ENCODE measurements at regions not wholly inside any gene's neighbourhood (a gene's known extent, or its start where the extent isn't known, plus 50 kb on each side); places are given as distances from the start of the nearest gene placed in this dataset.

- Histone ChIP-seq H3K14ac (replicated peaks; ENCODE audit: low read depth, low read length) (no peak overlapping the region), H3K9me3 (ENCODE audit: control insufficient read depth, insufficient read depth, low read length) (no peaks in the 10 kb centered on the region), H2AK5ac (ENCODE audit: low read depth, low read length) (no peak overlapping the region), H3K4me3 (ENCODE audit: insufficient read depth, low read depth, low read length) (no peak overlapping the region), H4K91ac (ENCODE audit: insufficient read depth, low read depth, low read length) (no peak overlapping the region), H2BK15ac (ENCODE audit: low read depth, low read length) (no peak overlapping the region), H2AK9ac (replicated peaks; ENCODE audit: low read depth, low read length, poor library complexity) (no peak overlapping the region), H2AFZ (replicated peaks; ENCODE audit: low read length, poor library complexity) (no peak overlapping the region), H3K27ac (ENCODE audit: insufficient read depth, low read length) (no peak overlapping the region), H3K9ac (ENCODE audit: low read depth, low read length) (no peak overlapping the region), H3K18ac (ENCODE audit: low read depth, low read length) (no peak overlapping the region; the same call in 1 of the 2 replicates), H3K36me3 (ENCODE audit: control insufficient read depth, insufficient read depth, low read length) (no peaks in the 10 kb centered on the region), H3K56ac (ENCODE audit: extremely low read depth, insufficient read depth, low read length) (no peak overlapping the region), H3K9me1 (ENCODE audit: insufficient read depth, low read length) (no peaks in the 10 kb centered on the region), H2BK120ac (ENCODE audit: low read depth, low read length) (no peak overlapping the region), H3K4me1 (ENCODE audit: control insufficient read depth, insufficient read depth, low read length) (peaks cover 2% of the 10 kb centered on the region; the same call in 1 of the 2 replicates), H3K4ac (ENCODE audit: low read depth, low read length) (no peak overlapping the region), H4K8ac (ENCODE audit: low read depth in 2 of 2, low read length in 2 of 2) (no peak overlapping the region), H4K20me1 (ENCODE audit: insufficient read depth, low read length) (no peaks in the 10 kb centered on the region), H3K23ac (ENCODE audit: low read depth, low read length) (no peak overlapping the region), H3K4me2 (ENCODE audit: low read depth, low read length) (no peak overlapping the region), H4K5ac (ENCODE audit: low read depth, low read length) (no peak overlapping the region), H2BK5ac (ENCODE audit: low read depth, low read length, poor library complexity, severe bottlenecking) (no peak overlapping the region), H3K79me1 (ENCODE audit: low read depth in 1 of 2, low read length in 2 of 2) (no peaks in the 10 kb centered on the region; a peak in 1 of 4 replicates), H2BK20ac (ENCODE audit: low read depth, low read length) (no peak overlapping the region), H3K27me3 (ENCODE audit: control insufficient read depth, insufficient read depth, low read length) (no peaks in the 10 kb centered on the region)
- BruUV-seq (replicated peaks) = no TSS peak
- WGBS, 2 experiments (ENCODE audit: extremely low coverage in 2 of 2, insufficient read length in 1 of 2) = 100% methylated on average over 1 of the region's 6 CpGs; no CpG with 5 or more reads in 1 of the 2 experiments
- POLR2A ChIA-PET (ENCODE audit: unreplicated experiment) = no interaction called here
- dilution Hi-C loops (cut with HindIII; ENCODE audit: low sequenced_read_pairs, unreplicated experiment) = no loop called here
- intact Hi-C loops (cut with micrococcal nuclease) = no loop called here
- ATAC-seq (ENCODE audit: low read depth) = no peak
- no peak for DNase-seq
- TF ChIP-seq CTCF (conservative IDR thresholded peaks at IDR 0.05; ENCODE audit: low read depth, low read length) = no peak
- no peak for TF ChIP-seq MAFK (IDR thresholded peaks at IDR 0.05; ENCODE audit: low read depth, low read length)
- TF ChIP-seq USF2 (IDR thresholded peaks at IDR 0.05; ENCODE audit: low read depth, low read length) = no peak
- TF ChIP-seq SMC3 (IDR thresholded peaks at IDR 0.05; ENCODE audit: low read depth, low read length) = no peak
- TF ChIP-seq RCOR1 (IDR thresholded peaks at IDR 0.05; ENCODE audit: insufficient replicate concordance, low read length) = no peak
- TF ChIP-seq MAZ (IDR thresholded peaks at IDR 0.05; ENCODE audit: borderline replicate concordance, low read depth, low read length) = no peak
- TF ChIP-seq FOS (IDR thresholded peaks at IDR 0.05; ENCODE audit: low read depth, low read length) = no peak
- CTCF ChIA-PET = interaction anchor here (1.1 kb wide), 1 partner anchor 9 kb away, joined by 4 read pairs; no protein-coding TSS in a partner anchor
- in situ Hi-C loops (cut with MboI; ENCODE audit: low sequenced_read_pairs) = no loop called here
Measured at GRCh38 chr5:98334946-98335345, 438.5 kb upstream of the RGMB start.
